ENCODE measurements at regions not wholly inside any gene's neighbourhood (a gene's known extent, or its start where the extent isn't known, plus 50 kb on each side); places are given as distances from the start of the nearest gene placed in this dataset.

DNA sequence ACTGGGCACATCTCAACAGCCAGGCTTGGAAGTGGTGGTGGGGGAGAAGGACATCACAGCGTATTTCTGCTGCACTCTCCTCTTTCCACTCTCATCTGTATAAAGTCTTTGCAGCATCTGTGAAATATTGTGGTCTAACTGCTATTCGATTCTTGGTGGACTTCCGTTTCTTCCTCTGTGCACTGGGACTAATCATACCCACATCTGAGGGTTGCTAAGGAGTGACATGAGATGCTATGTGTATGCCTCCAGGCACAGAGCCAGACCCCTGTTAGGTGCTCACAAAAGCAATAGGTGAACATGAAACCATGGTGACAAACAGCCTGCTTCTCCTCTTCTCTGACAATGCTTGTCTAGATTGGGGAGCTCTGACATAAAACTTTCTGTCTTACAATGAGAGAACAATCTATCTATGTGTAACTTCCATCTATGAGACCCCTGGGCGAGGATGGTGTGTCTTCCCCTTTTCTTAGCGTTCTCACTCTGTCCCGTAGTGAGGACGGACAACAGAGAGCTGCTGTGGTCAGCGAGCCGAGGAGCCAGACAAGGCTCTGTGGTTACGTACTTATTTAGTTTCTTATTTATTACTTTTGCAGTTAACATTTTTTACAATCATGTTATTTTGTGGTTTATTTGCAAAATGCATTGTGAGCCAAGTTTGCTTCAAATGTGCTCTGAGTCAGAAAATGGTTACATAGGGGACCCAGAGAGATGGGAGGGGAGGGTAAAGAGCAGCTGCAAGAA is 196.7 kb upstream of the TPRG1 start:
- H3K9ac ChIP-seq (ENCODE audit: low read depth, low read length), result no peak overlapping the region
- H3K4me3 ChIP-seq (ENCODE audit: low read depth, low read length), result no peak overlapping the region

DNA sequence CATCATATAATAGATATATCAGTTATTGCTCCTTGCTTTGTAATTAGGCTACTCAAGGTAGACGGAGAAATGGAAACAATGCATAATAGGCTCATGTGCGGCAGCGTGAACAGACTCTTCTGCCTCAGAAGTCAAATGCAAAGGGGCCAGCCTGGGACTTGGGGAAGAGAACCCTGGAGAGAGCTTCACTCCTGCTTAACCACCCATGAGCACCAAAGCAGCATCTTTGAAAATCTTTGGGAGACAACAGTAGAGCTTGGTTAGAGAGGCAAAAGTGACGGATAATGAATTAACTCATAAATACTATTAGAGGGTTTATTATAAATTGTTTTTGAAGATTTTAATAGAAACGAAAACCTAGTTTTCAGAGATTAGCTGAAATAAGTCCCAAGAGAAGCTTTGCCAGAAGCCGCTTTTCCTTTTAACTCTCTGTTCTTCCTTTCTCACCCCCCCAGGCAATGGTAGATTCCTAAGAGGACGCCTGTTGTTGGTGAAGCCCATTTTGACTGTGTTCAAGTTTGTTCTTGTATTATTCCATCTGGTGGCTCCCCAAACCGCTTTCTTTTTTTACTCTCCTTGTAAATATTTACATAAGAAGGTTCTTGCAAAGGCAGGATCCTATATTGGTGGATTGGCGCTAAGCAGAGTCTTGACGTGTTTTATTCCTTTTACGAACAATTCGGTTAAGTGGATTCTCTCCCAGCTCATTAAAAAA is 196.0 kb upstream of the TPRG1 start:
- H3K27me3 ChIP-seq (ENCODE audit: control insufficient read depth, insufficient read depth, low read length), result no peaks in the 10 kb centered on the region
- no peaks in the 10 kb centered on the region for H3K9me3 ChIP-seq (ENCODE audit: control insufficient read depth, insufficient read depth, low read length)
- H3K4me3 ChIP-seq (ENCODE audit: low read depth, low read length), result no peak overlapping the region
- H3K9ac ChIP-seq (ENCODE audit: low read depth, low read length), result no peak overlapping the region
- H3K27ac ChIP-seq (ENCODE audit: low read depth, low read length), result no peak overlapping the region
- peaks cover 16% of the 10 kb centered on the region for H3K4me1 ChIP-seq (ENCODE audit: control insufficient read depth, insufficient read depth, low read length)
- H3K36me3 ChIP-seq (ENCODE audit: control insufficient read depth, insufficient read depth, low read length), result no peaks in the 10 kb centered on the region

More for the DNA sequence above, 196.7 kb upstream of the TPRG1 start:
- peaks cover 16% of the 10 kb centered on the region for H3K4me1 ChIP-seq (ENCODE audit: control insufficient read depth, insufficient read depth, low read length)
- no peaks in the 10 kb centered on the region for H3K36me3 ChIP-seq (ENCODE audit: control insufficient read depth, insufficient read depth, low read length)
- H3K27ac ChIP-seq (ENCODE audit: low read depth, low read length), result no peak overlapping the region
- H3K9me3 ChIP-seq (ENCODE audit: control insufficient read depth, insufficient read depth, low read length), result no peaks in the 10 kb centered on the region
- no peaks in the 10 kb centered on the region for H3K27me3 ChIP-seq (ENCODE audit: control insufficient read depth, insufficient read depth, low read length)

DNA sequence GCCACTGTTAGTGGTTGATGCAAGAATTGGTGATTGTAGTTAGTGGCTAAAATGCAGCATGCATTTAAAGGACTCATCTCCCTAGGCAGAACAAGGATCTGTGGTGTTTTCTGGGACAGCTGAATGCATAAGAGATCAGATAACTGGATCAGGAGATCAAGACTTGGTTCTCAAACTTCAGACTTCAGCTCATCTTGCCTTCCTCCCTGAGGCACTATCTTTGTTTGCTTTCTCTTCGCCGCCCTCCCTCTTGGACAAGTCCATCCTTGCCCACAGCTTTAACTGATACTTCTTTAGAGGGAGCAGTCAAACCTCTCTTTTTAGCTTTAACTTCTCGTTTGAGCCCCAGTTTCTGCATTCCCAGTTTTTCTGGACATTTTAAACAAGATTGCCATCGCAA is 195.4 kb upstream of the TPRG1 start:
- peaks cover 16% of the 10 kb centered on the region for H3K4me1 ChIP-seq (ENCODE audit: control insufficient read depth, insufficient read depth, low read length)

DNA sequence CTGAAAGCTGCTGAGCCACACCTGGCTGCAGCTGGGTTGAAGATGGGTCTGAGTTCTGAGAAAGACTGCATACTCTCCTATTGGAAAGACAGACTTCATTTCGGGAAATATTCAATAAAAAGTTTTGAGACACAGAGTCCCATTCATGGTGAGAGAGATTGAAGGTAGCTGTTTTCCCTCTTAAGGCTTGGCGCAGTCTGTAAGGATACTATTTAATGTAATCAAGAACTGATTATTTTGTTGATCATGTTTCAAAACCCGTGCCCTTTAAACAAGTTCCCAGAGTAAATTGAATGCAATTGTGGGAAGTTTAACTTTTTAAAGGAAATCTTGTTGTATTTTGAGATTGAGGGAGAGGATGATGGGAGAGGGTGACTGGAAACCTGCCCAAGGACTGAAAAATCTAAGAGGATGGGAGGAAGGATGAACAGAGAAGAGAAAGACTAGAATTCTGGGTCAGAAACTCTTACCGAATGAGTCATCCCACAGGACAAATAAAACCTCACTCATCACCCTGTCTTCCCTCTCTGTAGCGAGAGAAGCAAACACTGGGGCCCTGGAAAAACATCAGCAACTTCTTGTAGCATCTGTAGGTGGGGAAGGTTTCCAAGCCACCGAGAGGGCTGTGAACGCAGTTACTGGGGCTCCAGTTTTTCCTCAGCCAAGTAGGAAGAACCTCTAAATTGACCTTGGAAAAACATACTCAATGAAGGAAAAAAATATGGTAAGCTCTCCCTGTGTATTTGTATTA is 193.2 kb upstream of the TPRG1 start:
- no peaks in the 10 kb centered on the region for H3K36me3 ChIP-seq (ENCODE audit: control insufficient read depth, insufficient read depth, low read length)
- H3K27me3 ChIP-seq (ENCODE audit: control insufficient read depth, insufficient read depth, low read length), result no peaks in the 10 kb centered on the region
- H3K4me3 ChIP-seq (ENCODE audit: low read depth, low read length), result no peak overlapping the region
- H3K9ac ChIP-seq (ENCODE audit: low read depth, low read length), result no peak overlapping the region
- no peaks in the 10 kb centered on the region for H3K9me3 ChIP-seq (ENCODE audit: control insufficient read depth, insufficient read depth, low read length)
- no peak overlapping the region for H3K27ac ChIP-seq (ENCODE audit: low read depth, low read length)
- peaks cover 16% of the 10 kb centered on the region for H3K4me1 ChIP-seq (ENCODE audit: control insufficient read depth, insufficient read depth, low read length)

More for the DNA sequence above, 195.4 kb upstream of the TPRG1 start:
- no peaks in the 10 kb centered on the region for H3K9me3 ChIP-seq (ENCODE audit: control insufficient read depth, insufficient read depth, low read length)
- H3K4me3 ChIP-seq (ENCODE audit: low read depth, low read length), result no peak overlapping the region
- no peaks in the 10 kb centered on the region for H3K36me3 ChIP-seq (ENCODE audit: control insufficient read depth, insufficient read depth, low read length)
- no peak overlapping the region for H3K9ac ChIP-seq (ENCODE audit: low read depth, low read length)
- H3K27me3 ChIP-seq (ENCODE audit: control insufficient read depth, insufficient read depth, low read length), result no peaks in the 10 kb centered on the region
- no peak overlapping the region for H3K27ac ChIP-seq (ENCODE audit: low read depth, low read length)

DNA sequence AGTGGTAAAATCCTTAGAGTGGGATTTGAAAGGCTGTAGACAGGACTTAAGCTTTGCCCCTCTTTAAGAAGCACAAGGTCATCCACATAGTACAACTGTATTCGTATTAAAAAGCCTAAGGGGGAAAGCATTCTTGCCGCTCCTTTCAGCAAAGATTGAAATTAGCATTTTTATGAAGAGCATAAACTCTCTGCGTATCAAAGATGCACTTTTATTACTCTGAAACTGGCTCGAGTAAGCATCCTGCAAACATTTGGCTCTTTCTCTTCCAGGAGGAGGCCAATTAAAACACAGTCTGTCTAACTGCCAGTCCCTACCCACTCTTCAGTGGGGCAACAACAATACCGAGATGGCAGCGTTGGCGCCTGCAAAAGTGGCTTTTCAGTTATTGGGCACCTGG is 192.5 kb upstream of the TPRG1 start:
- Histone ChIP-seq H3K36me3 (ENCODE audit: control insufficient read depth, insufficient read depth, low read length) (no peaks in the 10 kb centered on the region), H3K4me3 (ENCODE audit: low read depth, low read length) (no peak overlapping the region), H3K9me3 (ENCODE audit: control insufficient read depth, insufficient read depth, low read length) (no peaks in the 10 kb centered on the region), H3K9ac (ENCODE audit: low read depth, low read length) (no peak overlapping the region), H3K4me1 (ENCODE audit: control insufficient read depth, insufficient read depth, low read length) (peaks cover 16% of the 10 kb centered on the region), H3K27ac (ENCODE audit: low read depth, low read length) (no peak overlapping the region), H3K27me3 (ENCODE audit: control insufficient read depth, insufficient read depth, low read length) (no peaks in the 10 kb centered on the region)

DNA sequence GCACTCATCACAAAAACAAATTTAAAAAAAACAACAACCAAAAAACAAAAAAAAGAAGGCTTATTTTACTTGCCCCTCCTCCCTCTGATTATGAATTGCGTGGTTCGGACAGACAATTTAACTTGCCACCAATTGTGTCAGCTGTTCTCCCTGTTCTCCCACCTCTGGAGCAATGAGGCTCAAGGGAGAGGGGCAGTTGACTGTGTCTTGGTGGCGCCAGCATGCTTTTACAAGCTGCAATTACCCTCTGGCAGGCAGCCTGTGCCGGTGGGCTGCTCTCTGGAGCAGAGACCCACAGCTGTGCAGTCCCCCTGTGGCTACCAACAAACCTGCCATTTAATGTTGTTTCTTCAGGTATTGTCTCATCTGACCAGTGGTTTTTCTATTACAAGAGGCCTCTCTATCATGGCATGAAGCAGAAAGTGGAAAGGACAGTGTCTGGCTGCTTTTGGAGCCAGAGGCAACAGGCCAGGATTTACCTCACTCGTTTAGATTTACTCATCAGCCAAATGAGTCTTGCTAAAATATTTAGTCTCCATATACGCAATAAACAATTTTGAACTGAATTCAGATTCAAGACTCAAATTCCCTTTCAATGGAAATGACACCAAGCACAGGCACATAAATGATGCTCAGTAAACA is 192.0 kb upstream of the TPRG1 start:
- Histone ChIP-seq H3K9me3 (ENCODE audit: control insufficient read depth, insufficient read depth, low read length) (no peaks in the 10 kb centered on the region), H3K36me3 (ENCODE audit: control insufficient read depth, insufficient read depth, low read length) (no peaks in the 10 kb centered on the region), H3K27me3 (ENCODE audit: control insufficient read depth, insufficient read depth, low read length) (no peaks in the 10 kb centered on the region), H3K4me1 (ENCODE audit: control insufficient read depth, insufficient read depth, low read length) (peaks cover 16% of the 10 kb centered on the region), H3K9ac (ENCODE audit: low read depth, low read length) (no peak overlapping the region), H3K4me3 (ENCODE audit: low read depth, low read length) (no peak overlapping the region), H3K27ac (ENCODE audit: low read depth, low read length) (no peak overlapping the region)

DNA sequence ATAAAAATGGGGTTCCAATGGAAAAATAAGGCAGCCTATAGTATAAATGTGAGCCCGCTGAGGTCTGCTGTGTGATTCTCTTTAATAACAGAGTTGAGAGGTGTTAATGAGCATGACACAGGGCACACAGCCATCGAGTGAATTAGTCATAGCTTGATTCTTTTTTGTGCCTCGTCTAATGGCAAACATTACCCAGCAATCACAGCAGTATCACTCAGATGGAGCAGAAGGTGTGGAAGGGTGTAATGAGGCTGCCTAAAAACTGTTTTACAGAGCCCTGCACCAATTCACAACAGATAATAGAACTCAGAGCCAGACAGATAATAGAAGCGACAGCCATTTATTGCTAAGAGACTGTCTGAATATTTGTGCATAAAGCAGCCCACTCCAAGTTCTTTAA is 178.6 kb upstream of the TPRG1 start:
- H3K36me3 ChIP-seq (ENCODE audit: control insufficient read depth, insufficient read depth, low read length), result no peaks in the 10 kb centered on the region
- H3K4me3 ChIP-seq (ENCODE audit: low read depth, low read length), result no peak overlapping the region
- H3K27ac ChIP-seq (ENCODE audit: low read depth, low read length), result no peak overlapping the region
- H3K9ac ChIP-seq (ENCODE audit: low read depth, low read length), result no peak overlapping the region
- H3K9me3 ChIP-seq (ENCODE audit: control insufficient read depth, insufficient read depth, low read length), result no peaks in the 10 kb centered on the region
- no peaks in the 10 kb centered on the region for H3K27me3 ChIP-seq (ENCODE audit: control insufficient read depth, insufficient read depth, low read length)
- H3K4me1 ChIP-seq (ENCODE audit: control insufficient read depth, insufficient read depth, low read length), result no peaks in the 10 kb centered on the region

DNA sequence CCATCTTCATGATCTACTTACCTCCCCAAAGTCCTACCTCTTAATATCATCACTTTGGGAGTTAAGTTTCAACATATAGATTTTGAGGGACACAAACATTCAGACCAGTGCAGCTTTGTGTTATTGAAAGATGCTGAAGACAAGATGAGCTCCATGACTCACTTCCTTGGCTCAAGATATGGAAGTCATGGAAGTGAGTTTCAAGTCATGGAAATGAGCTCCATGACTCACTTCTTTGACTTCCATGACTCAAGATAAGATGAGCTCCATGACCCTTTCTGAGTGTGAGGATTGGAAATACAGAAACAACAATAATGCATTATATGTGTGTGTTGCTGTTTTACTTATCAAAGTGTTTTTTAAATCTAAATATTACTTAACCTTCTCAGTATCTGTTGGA is 170.2 kb upstream of the TPRG1 start:
- Histone ChIP-seq H3K36me3 (ENCODE audit: control insufficient read depth, insufficient read depth, low read length) (no peaks in the 10 kb centered on the region), H3K9ac (ENCODE audit: low read depth, low read length) (no peak overlapping the region), H3K27ac (ENCODE audit: low read depth, low read length) (no peak overlapping the region), H3K4me1 (ENCODE audit: control insufficient read depth, insufficient read depth, low read length) (no peaks in the 10 kb centered on the region), H3K27me3 (ENCODE audit: control insufficient read depth, insufficient read depth, low read length) (no peaks in the 10 kb centered on the region), H3K4me3 (ENCODE audit: low read depth, low read length) (no peak overlapping the region), H3K9me3 (ENCODE audit: control insufficient read depth, insufficient read depth, low read length) (no peaks in the 10 kb centered on the region)

GRCh38 chr3:189003410-189003809 is 168.4 kb upstream of the TPRG1 start:
- Histone ChIP-seq H3K4me3 (ENCODE audit: low read depth, low read length) (no peak overlapping the region), H3K9ac (ENCODE audit: low read depth, low read length) (no peak overlapping the region), H3K9me3 (ENCODE audit: control insufficient read depth, insufficient read depth, low read length) (no peaks in the 10 kb centered on the region), H3K27me3 (ENCODE audit: control insufficient read depth, insufficient read depth, low read length) (no peaks in the 10 kb centered on the region), H3K36me3 (ENCODE audit: control insufficient read depth, insufficient read depth, low read length) (no peaks in the 10 kb centered on the region), H3K4me1 (ENCODE audit: control insufficient read depth, insufficient read depth, low read length) (no peaks in the 10 kb centered on the region), H3K27ac (ENCODE audit: low read depth, low read length) (no peak overlapping the region)

GRCh38 chr3:189013224-189013888 is 158.4 kb upstream of the TPRG1 start:
- peaks cover 14% of the 10 kb centered on the region; the same call in 1 of the 2 replicates for H3K9me3 ChIP-seq (ENCODE audit: control insufficient read depth, insufficient read depth, low read length)
- no peak overlapping the region for H3K4me3 ChIP-seq (ENCODE audit: low read depth, low read length)
- no peaks in the 10 kb centered on the region for H3K4me1 ChIP-seq (ENCODE audit: control insufficient read depth, insufficient read depth, low read length)
- no peaks in the 10 kb centered on the region for H3K36me3 ChIP-seq (ENCODE audit: control insufficient read depth, insufficient read depth, low read length)
- H3K9ac ChIP-seq (ENCODE audit: low read depth, low read length), result no peak overlapping the region
- H3K27me3 ChIP-seq (ENCODE audit: control insufficient read depth, insufficient read depth, low read length), result no peaks in the 10 kb centered on the region
- no peak overlapping the region for H3K27ac ChIP-seq (ENCODE audit: low read depth, low read length)
